ENCODE measurements at regions not wholly inside any gene's neighbourhood (a gene's known extent, or its start where the extent isn't known, plus 50 kb on each side); places are given as distances from the start of the nearest gene placed in this dataset.

DNA sequence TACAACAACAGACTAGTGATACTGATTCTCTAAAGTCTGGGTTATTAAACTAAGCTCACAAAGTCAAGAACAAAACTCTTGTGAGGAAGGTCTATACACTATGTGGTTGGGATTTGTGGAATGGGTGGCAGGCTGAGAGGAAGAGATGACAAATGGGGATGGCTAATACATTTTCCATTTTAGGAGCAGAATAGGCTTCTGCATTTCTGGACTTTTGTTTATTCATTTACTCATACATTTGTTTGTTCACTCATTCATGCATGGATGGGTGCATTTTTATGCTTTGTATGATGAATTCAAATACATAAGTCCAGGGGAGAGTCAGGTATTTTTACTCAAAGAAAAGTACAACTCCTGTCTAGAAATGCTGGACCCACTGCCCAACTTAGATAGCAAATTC, 637.4 kb upstream of the CDH2 start:
- ChIA-PET CTCF (interaction anchor here (1.9 kb wide), 1 partner anchor 9 kb away, joined by 5 read pairs; no protein-coding TSS in a partner anchor), POLR2A (no interaction called here), SMC1A (ENCODE audit: uncharacterized antibody, unreplicated experiment) (interaction anchor here (2.0 kb wide), 1 partner anchor 11 kb away, joined by 8 read pairs; no protein-coding TSS in a partner anchor), RAD21 (ENCODE audit: unreplicated experiment) (no interaction called here)
- no TSS peak for BruUV-seq (replicated peaks)
- H3K79me2 ChIP-seq (ENCODE audit: control insufficient read depth, insufficient read depth, low read length) = no peaks in the 10 kb centered on the region
- H3K9ac ChIP-seq (ENCODE audit: control insufficient read depth, insufficient read depth, low read length) = no peak overlapping the region
- H4K20me1 ChIP-seq (ENCODE audit: control insufficient read depth, insufficient read depth) = no peaks in the 10 kb centered on the region
- H3K27ac ChIP-seq (ENCODE audit: control insufficient read depth, insufficient read depth) = no peak overlapping the region
- no peak for TF ChIP-seq ASH2L (IDR thresholded peaks at IDR 0.05; ENCODE audit: borderline replicate concordance, low read depth)
- TF ChIP-seq YBX1 (IDR thresholded peaks at IDR 0.05) = no peak
- TF ChIP-seq SPI1 (IDR thresholded peaks at IDR 0.05; ENCODE audit: borderline replicate concordance, insufficient read depth, low read depth, low read length) = no peak
- FAIRE-seq = no peak
- intact Hi-C loops (cut with micrococcal nuclease; ENCODE audit: unreplicated experiment) (no loop called here), in situ Hi-C loops (cut with MboI) (no loop called here)
- H3K4me2 ChIP-seq (ENCODE audit: control insufficient read depth, insufficient read depth) = no peak overlapping the region
- H3K36me3 ChIP-seq (ENCODE audit: control insufficient read depth in 2 of 2, insufficient read depth in 2 of 2, low read length in 1 of 2) = no peaks in the 10 kb centered on the region
- H2AFZ ChIP-seq (ENCODE audit: control insufficient read depth, low read depth, low read length) = no peak overlapping the region
- H3K9me3 ChIP-seq (replicated peaks; ENCODE audit: control insufficient read depth, insufficient read depth, low read length) = no peaks in the 10 kb centered on the region
- no peak for DNase-seq (ENCODE audit: low read depth, low spot score)
- H3K4me1 ChIP-seq (ENCODE audit: control insufficient read depth, insufficient read depth, low read length) = no peaks in the 10 kb centered on the region
- no peaks in the 10 kb centered on the region for H3K27me3 ChIP-seq (replicated peaks in 1 of 2; ENCODE audit: control insufficient read depth in 2 of 2, insufficient read depth in 2 of 2, low read length in 1 of 2)
- H3K4me3 ChIP-seq = no peak overlapping the region
- no peak for ATAC-seq

DNA sequence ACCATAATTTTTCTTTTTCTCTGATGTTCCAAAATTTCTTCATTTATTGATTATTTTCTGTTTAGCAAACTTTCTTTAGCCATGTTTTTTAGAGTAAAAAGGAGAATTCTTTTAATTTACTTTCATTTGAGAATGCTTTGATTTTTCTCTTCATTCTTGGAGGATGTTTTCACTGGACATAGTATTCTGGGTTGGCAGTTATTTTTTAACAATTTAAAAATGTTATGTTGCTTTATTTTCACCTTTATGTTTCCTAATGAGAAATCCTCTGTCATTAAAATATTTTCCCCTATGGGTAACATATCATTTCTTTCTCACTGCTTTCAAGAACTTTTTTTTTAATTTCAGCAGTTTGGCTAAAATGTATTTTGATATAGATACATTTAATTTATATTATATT, 631.4 kb upstream of the CDH2 start:
- Histone ChIP-seq H3K4me1 (ENCODE audit: control insufficient read depth, insufficient read depth, low read length) (no peaks in the 10 kb centered on the region), H3K4me3 (no peak overlapping the region), H3K27me3 (replicated peaks in 1 of 2; ENCODE audit: control insufficient read depth in 2 of 2, insufficient read depth in 2 of 2, low read length in 1 of 2) (no peaks in the 10 kb centered on the region), H3K9ac (ENCODE audit: control insufficient read depth, insufficient read depth, low read length) (no peak overlapping the region), H3K36me3 (ENCODE audit: control insufficient read depth in 2 of 2, insufficient read depth in 2 of 2, low read length in 1 of 2) (no peaks in the 10 kb centered on the region), H4K20me1 (ENCODE audit: control insufficient read depth, insufficient read depth) (no peaks in the 10 kb centered on the region), H3K79me2 (ENCODE audit: control insufficient read depth, insufficient read depth, low read length) (no peaks in the 10 kb centered on the region), H3K4me2 (ENCODE audit: control insufficient read depth, insufficient read depth) (no peak overlapping the region), H2AFZ (ENCODE audit: control insufficient read depth, low read depth, low read length) (no peak overlapping the region), H3K9me3 (replicated peaks; ENCODE audit: control insufficient read depth, insufficient read depth, low read length) (no peaks in the 10 kb centered on the region), H3K27ac (ENCODE audit: control insufficient read depth, insufficient read depth) (no peak overlapping the region)
- no peak for ATAC-seq
- no TSS peak for BruUV-seq (replicated peaks)
- CTCF ChIA-PET = no interaction called here
- TF ChIP-seq CBX5 (IDR thresholded peaks at IDR 0.05; ENCODE audit: low read depth) (no peak), PAX5 (IDR thresholded peaks at IDR 0.05; ENCODE audit: borderline replicate concordance, low read depth, low read length) (no peak), CHD2 (IDR thresholded peaks at IDR 0.05; ENCODE audit: borderline replicate concordance, low read depth, low read length) (no peak)
- RAD21 ChIA-PET (ENCODE audit: unreplicated experiment) = no interaction called here
- DNase-seq (ENCODE audit: low read depth, low spot score) = no peak
- in situ Hi-C loops (cut with MboI) (no loop called here), intact Hi-C loops (cut with micrococcal nuclease; ENCODE audit: unreplicated experiment) (no loop called here)
- POLR2A ChIA-PET = no interaction called here
- SMC1A ChIA-PET (ENCODE audit: uncharacterized antibody, unreplicated experiment) = no interaction called here
- no peak for FAIRE-seq
